Caco-2 (cell line): ENCODE measurements at regions not wholly inside any gene's neighbourhood (a gene's known extent, or its start where the extent isn't known, plus 50 kb on each side); places are given as distances from the start of the nearest gene placed in this dataset.

ENCODE experiments used
- BruUV-seq: library from RNA; stranded (reverse); fragments of 400-500 nt; replicated peaks from 2 replicates; lab custom pipeline; 2021; lab: Mats Ljungman, UMichigan
- CTCF ChIA-PET: fragments of 300-600 bp; sonication (Branson Sonifier 250); formaldehyde crosslinking; loops from one replicate; lab custom pipeline; 2022; ENCODE audit warnings: antibody characterized with exemption; lab: Charles Lee
- POLR2A ChIA-PET: fragments of 300-600 bp; sonication (Branson Sonifier 250); formaldehyde crosslinking; loops from one replicate; lab custom pipeline; 2022; ENCODE audit warnings: antibody characterized with exemption; lab: Charles Lee
- DNase-seq, 2 experiments: peaks; one replicate each; pipeline versions ENCODE4 v3.0.0 to v3.0.0-alpha.2; 2020 to 2022
- H3K27me3 ChIP-seq: replicated peaks from 2 replicates; pipeline ENCODE4 v1.6.0; 2011; ENCODE audit warnings: low read length; ENCODE audit not compliant: control insufficient read depth, insufficient read depth
- H3K36me3 ChIP-seq: 2 replicates; pipeline ENCODE4 v1.5.1; 2011; ENCODE audit warnings: low read length; ENCODE audit not compliant: control insufficient read depth, insufficient read depth
- H3K4me1 ChIP-seq: fragments of 250-450 bp; sonication (Bioruptor Pico); 2 replicates; pipeline ENCODE4 v1.5.1; 2020; ENCODE audit warnings: mild to moderate bottlenecking
- H3K4me3 ChIP-seq: 2 replicates; pipeline ENCODE4 v1.5.1; 2011; ENCODE audit warnings: low read depth, mild to moderate bottlenecking, control low read depth, low read length
- H3K9me3 ChIP-seq: fragments of 250-450 bp; sonication (Bioruptor Pico); 2 replicates; pipeline ENCODE4 v1.5.1; 2020; ENCODE audit warnings: mild to moderate bottlenecking, moderate library complexity
- H3K27ac Mint-ChIP-seq: one replicate; pipeline ENCODE4 v1.8.0; 2022; ENCODE audit warnings: mixed read lengths; ENCODE audit not compliant: unreplicated experiment
- H3K27me3 Mint-ChIP-seq: one replicate; pipeline ENCODE4 v1.8.0; 2022; ENCODE audit warnings: mixed read lengths; ENCODE audit not compliant: insufficient read depth, unreplicated experiment
- H3K36me3 Mint-ChIP-seq: one replicate; pipeline ENCODE4 v1.8.0; 2022; ENCODE audit warnings: mild to moderate bottlenecking, mixed read lengths; ENCODE audit not compliant: insufficient read depth, unreplicated experiment
- H3K4me1 Mint-ChIP-seq: one replicate; pipeline ENCODE4 v1.8.0; 2022; ENCODE audit warnings: low read depth, mixed read lengths; ENCODE audit not compliant: unreplicated experiment
- H3K4me3 Mint-ChIP-seq: one replicate; pipeline ENCODE4 v1.8.0; 2022; ENCODE audit warnings: mild to moderate bottlenecking, moderate library complexity, mixed read lengths; ENCODE audit not compliant: unreplicated experiment
- H3K9me3 Mint-ChIP-seq: one replicate; pipeline ENCODE4 v1.8.0; 2022; ENCODE audit warnings: mixed read lengths; ENCODE audit not compliant: unreplicated experiment
- intact Hi-C: fragments of 100-400 bp; cut with micrococcal nuclease; formaldehyde crosslinking; loops from one replicate; pipeline ENCODE4 v1.10.0; 2022; ENCODE audit not compliant: unreplicated experiment
- TF ChIP-seq, protein P1 (sequence below), 2 experiments: fragments of 200-600 bp in 1 of 2; IDR thresholded peaks; 1 replicate in 1 of 2; 2 replicates in 1 of 2; pipeline versions ENCODE4 v1.5.1 to v1.8.0; 2011 to 2022; ENCODE audit warnings: antibody characterized with exemption in 1 of 2, control low read depth in 1 of 2, inconsistent platforms in 1 of 2, low read depth in 1 of 2, low read length in 1 of 2, mild to moderate bottlenecking in 1 of 2, moderate library complexity in 1 of 2; ENCODE audit not compliant: insufficient read depth in 1 of 2, severe bottlenecking in 1 of 2, unreplicated experiment in 1 of 2

DNA sequence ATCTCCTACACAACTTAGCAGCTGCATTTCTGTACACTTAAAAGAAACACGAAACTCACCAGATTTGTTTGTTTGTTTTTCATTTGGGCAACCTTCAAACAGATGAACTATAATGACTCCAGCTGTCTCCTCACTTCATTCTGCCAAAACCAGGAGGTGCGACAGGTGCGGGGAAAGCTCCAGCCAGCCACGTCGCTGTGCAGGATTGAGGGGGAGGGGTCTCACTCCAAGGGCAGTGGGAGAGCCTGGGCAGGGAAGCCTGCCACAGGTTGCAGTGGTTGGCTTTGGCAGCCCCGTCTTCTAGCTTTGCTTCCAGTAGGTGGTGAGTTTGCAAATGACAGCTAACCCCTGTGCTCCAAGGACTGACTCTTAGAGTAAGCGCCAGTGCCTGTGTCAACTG is 215.8 kb downstream of the CEMIP2 start:
- no peaks in the 10 kb centered on the region for H3K9me3 ChIP-seq
- no peaks in the 10 kb centered on the region for H3K36me3 ChIP-seq
- no peak overlapping the region for H3K4me3 Mint-ChIP-seq
- no peaks in the 10 kb centered on the region for H3K27me3 ChIP-seq
- no peaks in the 10 kb centered on the region for H3K9me3 Mint-ChIP-seq
- no peaks in the 10 kb centered on the region for H3K4me1 ChIP-seq
- intact Hi-C loops: loop anchor here (10.0 kb wide), 1 partner anchor 82 kb away; no protein-coding TSS in a partner anchor
- POLR2A ChIA-PET: interaction anchor here (0.6 kb wide), 1 partner anchor 474 kb away, joined by 3 read pairs; no protein-coding TSS in a partner anchor
- peak overlapping the region; percentile 53 for H3K27ac Mint-ChIP-seq
- CTCF ChIA-PET: no interaction called here
- no TSS peak for BruUV-seq
- DNase-seq: peak; percentile 22 to 28
- no peaks in the 10 kb centered on the region for H3K27me3 Mint-ChIP-seq
- H3K36me3 Mint-ChIP-seq: no peaks in the 10 kb centered on the region
- no peaks in the 10 kb centered on the region for H3K4me1 Mint-ChIP-seq
- TF ChIP-seq, protein P1, sequence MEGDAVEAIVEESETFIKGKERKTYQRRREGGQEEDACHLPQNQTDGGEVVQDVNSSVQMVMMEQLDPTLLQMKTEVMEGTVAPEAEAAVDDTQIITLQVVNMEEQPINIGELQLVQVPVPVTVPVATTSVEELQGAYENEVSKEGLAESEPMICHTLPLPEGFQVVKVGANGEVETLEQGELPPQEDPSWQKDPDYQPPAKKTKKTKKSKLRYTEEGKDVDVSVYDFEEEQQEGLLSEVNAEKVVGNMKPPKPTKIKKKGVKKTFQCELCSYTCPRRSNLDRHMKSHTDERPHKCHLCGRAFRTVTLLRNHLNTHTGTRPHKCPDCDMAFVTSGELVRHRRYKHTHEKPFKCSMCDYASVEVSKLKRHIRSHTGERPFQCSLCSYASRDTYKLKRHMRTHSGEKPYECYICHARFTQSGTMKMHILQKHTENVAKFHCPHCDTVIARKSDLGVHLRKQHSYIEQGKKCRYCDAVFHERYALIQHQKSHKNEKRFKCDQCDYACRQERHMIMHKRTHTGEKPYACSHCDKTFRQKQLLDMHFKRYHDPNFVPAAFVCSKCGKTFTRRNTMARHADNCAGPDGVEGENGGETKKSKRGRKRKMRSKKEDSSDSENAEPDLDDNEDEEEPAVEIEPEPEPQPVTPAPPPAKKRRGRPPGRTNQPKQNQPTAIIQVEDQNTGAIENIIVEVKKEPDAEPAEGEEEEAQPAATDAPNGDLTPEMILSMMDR (IDR thresholded peaks at IDR 0.05; ENCODE audit: insufficient read depth in 1 of 2, low read depth in 1 of 2, low read length in 1 of 2, severe bottlenecking in 1 of 2, unreplicated experiment in 1 of 2): no peak
- no peak overlapping the region for H3K4me3 ChIP-seq

DNA sequence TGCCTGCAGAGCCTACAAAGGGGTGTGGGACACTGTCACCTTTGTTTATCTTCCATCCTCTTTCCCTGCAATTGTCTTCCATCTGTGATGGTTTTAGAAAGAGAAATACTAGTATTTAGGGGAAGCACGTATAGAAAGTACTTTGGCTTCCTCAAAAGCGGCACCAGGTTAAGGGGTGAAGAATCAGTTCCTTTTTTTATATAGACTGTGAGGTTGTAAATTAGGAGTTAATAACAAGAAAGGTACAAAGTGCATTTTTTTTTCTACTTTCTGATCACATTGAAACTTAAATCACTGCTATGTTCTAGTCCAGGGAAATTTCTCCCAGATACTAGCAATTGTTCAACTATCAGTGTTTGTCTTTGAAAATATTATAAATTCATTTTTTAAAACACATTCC is 219.3 kb downstream of the CEMIP2 start:
- Mint-ChIP-seq H3K4me1 (no peaks in the 10 kb centered on the region), H3K27ac (no peak overlapping the region), H3K27me3 (no peaks in the 10 kb centered on the region), H3K36me3 (no peaks in the 10 kb centered on the region), H3K9me3 (no peaks in the 10 kb centered on the region), H3K4me3 (no peak overlapping the region)
- no peaks in the 10 kb centered on the region for H3K36me3 ChIP-seq
- H3K9me3 ChIP-seq: no peaks in the 10 kb centered on the region
- no TSS peak for BruUV-seq
- CTCF ChIA-PET: no interaction called here
- POLR2A ChIA-PET: no interaction called here
- no peaks in the 10 kb centered on the region for H3K27me3 ChIP-seq
- TF ChIP-seq, protein P1 (IDR thresholded peaks at IDR 0.05; ENCODE audit: insufficient read depth in 1 of 2, low read depth in 1 of 2, low read length in 1 of 2, severe bottlenecking in 1 of 2, unreplicated experiment in 1 of 2): no peak
- DNase-seq: no peak
- intact Hi-C loops: loop anchor here (2.0 kb wide), 1 partner anchor 38 kb away; no protein-coding TSS in a partner anchor
- H3K4me1 ChIP-seq: no peaks in the 10 kb centered on the region
- H3K4me3 ChIP-seq: no peak overlapping the region

DNA sequence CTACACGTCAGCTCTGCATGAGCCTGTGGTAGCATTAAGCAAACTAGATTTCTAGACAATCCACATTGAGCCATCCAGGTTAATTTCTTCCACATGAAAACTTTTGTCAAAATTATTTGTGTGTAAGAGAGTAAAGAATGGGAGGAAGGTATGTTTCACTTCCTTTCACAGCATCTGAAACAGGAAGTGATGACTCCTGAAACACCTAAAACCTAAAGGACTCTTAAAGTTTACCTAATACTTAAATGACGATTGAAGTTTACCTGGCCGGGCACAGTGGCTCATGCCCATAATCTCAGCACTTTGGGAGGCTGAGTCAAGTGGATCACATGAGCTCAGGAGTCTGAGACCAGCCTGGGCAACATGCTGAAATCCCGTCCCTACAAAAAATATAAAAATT is 223.8 kb downstream of the CEMIP2 start:
- no peaks in the 10 kb centered on the region for H3K36me3 ChIP-seq
- H3K27ac Mint-ChIP-seq: no peak overlapping the region
- H3K9me3 ChIP-seq: no peaks in the 10 kb centered on the region
- BruUV-seq: no TSS peak
- POLR2A ChIA-PET: no interaction called here
- no peaks in the 10 kb centered on the region for H3K27me3 ChIP-seq
- TF ChIP-seq, protein P1 (IDR thresholded peaks at IDR 0.05; ENCODE audit: insufficient read depth in 1 of 2, low read depth in 1 of 2, low read length in 1 of 2, severe bottlenecking in 1 of 2, unreplicated experiment in 1 of 2): no peak
- no peaks in the 10 kb centered on the region for H3K36me3 Mint-ChIP-seq
- no peak overlapping the region for H3K4me3 Mint-ChIP-seq
- no peaks in the 10 kb centered on the region for H3K4me1 Mint-ChIP-seq
- no peaks in the 10 kb centered on the region for H3K9me3 Mint-ChIP-seq
- no peaks in the 10 kb centered on the region for H3K4me1 ChIP-seq
- DNase-seq: no peak
- no peak overlapping the region for H3K4me3 ChIP-seq
- CTCF ChIA-PET: no interaction called here
- H3K27me3 Mint-ChIP-seq: no peaks in the 10 kb centered on the region
- intact Hi-C loops: no loop called here
